H1 (cell line): ENCODE measurements at regions not wholly inside any gene's neighbourhood (a gene's known extent, or its start where the extent isn't known, plus 50 kb on each side); places are given as distances from the start of the nearest gene placed in this dataset.

Experiments
- GABPA ChIP-seq: IDR thresholded peaks from 2 replicates; pipeline ENCODE4 v1.6.1; 2011; ENCODE audit warnings: mild to moderate bottlenecking, low read length, moderate library complexity, borderline replicate concordance; ENCODE audit not compliant: insufficient read depth
- JUN ChIP-seq: IDR thresholded peaks from 2 replicates; pipeline ENCODE4 v1.6.1; 2011; ENCODE audit warnings: low read depth, mild to moderate bottlenecking, improper control_type of control experiment, low read length
- RFX5 ChIP-seq: IDR thresholded peaks from 2 replicates; pipeline ENCODE4 v1.6.1; 2011; ENCODE audit warnings: low read depth, low read length, improper control_type of control experiment, borderline replicate concordance
- RNF2 ChIP-seq: fragments of 200-900, 300-1000 bp; sonication (generic); IDR thresholded peaks from 2 replicates; pipeline ENCODE4 v1.7.1; 2016; ENCODE audit warnings: borderline replicate concordance, low read depth, mild to moderate bottlenecking, antibody characterized with exemption, low read length; ENCODE audit not compliant: poor library complexity, severe bottlenecking; ENCODE audit errors: missing control alignments
- SIN3A ChIP-seq, 2 experiments: IDR thresholded peaks in 1 of 2; conservative IDR thresholded peaks in 1 of 2; 2 replicates each; pipeline ENCODE4 v1.6.1; 2011 to 2012; ENCODE audit warnings: low read length in 2 of 2, improper control_type of control experiment in 1 of 2, low read depth in 1 of 2, mild to moderate bottlenecking in 1 of 2
- ZNF274 ChIP-seq: IDR thresholded peaks from 2 replicates; pipeline ENCODE4 v1.7.0; 2012; ENCODE audit warnings: low read length, borderline replicate concordance; ENCODE audit errors: extremely low read depth
- TF ChIP-seq, protein P1 (sequence below): fragments of 300-600 bp; sonication (generic); IDR thresholded peaks from 2 replicates; pipeline ENCODE4 v1.7.1; 2012; ENCODE audit warnings: low read length, moderate library complexity, mild to moderate bottlenecking, inconsistent platforms; ENCODE audit not compliant: insufficient replicate concordance
- TF ChIP-seq, protein P2 (sequence below): IDR thresholded peaks from 2 replicates; pipeline ENCODE4 v1.6.1; 2011; ENCODE audit warnings: low read length, improper control_type of control experiment

DNA sequence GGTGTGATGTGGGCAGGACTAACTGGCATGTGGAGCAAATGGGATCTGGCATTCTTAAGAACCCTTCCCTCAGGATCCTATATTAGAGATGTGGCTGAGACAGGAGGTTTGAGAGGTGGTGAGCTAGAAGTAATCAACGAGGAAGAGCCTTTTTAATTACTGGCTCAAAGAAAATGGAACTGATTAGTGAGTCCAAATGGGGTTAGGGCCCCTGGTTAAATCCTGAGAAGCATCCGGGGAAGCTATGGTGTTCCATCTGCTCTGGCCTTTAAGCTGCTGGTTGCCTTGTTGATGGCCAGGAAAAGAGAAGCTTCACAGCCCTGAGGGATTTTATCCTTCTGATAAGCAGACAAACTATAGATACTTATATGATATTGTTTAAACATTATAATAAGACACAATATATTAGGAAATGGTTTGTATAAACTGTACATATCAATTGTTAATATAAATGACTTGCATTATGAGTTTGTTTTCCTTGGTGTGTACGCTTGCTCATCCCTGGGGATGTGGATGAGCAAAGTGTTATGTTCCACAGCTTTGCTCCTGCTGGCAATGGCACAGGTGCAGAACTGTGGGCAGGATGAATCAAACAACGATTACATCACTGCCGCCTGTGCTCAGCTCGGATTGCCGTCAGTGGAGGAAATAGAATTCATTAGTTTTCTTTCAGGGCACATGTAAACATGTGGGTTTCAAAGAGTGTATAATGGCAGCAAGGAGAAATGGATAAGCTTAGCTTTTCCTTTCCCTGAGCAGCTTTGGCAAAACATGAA is 328.6 kb upstream of the ARX start (continued):
- TF ChIP-seq, protein P1, sequence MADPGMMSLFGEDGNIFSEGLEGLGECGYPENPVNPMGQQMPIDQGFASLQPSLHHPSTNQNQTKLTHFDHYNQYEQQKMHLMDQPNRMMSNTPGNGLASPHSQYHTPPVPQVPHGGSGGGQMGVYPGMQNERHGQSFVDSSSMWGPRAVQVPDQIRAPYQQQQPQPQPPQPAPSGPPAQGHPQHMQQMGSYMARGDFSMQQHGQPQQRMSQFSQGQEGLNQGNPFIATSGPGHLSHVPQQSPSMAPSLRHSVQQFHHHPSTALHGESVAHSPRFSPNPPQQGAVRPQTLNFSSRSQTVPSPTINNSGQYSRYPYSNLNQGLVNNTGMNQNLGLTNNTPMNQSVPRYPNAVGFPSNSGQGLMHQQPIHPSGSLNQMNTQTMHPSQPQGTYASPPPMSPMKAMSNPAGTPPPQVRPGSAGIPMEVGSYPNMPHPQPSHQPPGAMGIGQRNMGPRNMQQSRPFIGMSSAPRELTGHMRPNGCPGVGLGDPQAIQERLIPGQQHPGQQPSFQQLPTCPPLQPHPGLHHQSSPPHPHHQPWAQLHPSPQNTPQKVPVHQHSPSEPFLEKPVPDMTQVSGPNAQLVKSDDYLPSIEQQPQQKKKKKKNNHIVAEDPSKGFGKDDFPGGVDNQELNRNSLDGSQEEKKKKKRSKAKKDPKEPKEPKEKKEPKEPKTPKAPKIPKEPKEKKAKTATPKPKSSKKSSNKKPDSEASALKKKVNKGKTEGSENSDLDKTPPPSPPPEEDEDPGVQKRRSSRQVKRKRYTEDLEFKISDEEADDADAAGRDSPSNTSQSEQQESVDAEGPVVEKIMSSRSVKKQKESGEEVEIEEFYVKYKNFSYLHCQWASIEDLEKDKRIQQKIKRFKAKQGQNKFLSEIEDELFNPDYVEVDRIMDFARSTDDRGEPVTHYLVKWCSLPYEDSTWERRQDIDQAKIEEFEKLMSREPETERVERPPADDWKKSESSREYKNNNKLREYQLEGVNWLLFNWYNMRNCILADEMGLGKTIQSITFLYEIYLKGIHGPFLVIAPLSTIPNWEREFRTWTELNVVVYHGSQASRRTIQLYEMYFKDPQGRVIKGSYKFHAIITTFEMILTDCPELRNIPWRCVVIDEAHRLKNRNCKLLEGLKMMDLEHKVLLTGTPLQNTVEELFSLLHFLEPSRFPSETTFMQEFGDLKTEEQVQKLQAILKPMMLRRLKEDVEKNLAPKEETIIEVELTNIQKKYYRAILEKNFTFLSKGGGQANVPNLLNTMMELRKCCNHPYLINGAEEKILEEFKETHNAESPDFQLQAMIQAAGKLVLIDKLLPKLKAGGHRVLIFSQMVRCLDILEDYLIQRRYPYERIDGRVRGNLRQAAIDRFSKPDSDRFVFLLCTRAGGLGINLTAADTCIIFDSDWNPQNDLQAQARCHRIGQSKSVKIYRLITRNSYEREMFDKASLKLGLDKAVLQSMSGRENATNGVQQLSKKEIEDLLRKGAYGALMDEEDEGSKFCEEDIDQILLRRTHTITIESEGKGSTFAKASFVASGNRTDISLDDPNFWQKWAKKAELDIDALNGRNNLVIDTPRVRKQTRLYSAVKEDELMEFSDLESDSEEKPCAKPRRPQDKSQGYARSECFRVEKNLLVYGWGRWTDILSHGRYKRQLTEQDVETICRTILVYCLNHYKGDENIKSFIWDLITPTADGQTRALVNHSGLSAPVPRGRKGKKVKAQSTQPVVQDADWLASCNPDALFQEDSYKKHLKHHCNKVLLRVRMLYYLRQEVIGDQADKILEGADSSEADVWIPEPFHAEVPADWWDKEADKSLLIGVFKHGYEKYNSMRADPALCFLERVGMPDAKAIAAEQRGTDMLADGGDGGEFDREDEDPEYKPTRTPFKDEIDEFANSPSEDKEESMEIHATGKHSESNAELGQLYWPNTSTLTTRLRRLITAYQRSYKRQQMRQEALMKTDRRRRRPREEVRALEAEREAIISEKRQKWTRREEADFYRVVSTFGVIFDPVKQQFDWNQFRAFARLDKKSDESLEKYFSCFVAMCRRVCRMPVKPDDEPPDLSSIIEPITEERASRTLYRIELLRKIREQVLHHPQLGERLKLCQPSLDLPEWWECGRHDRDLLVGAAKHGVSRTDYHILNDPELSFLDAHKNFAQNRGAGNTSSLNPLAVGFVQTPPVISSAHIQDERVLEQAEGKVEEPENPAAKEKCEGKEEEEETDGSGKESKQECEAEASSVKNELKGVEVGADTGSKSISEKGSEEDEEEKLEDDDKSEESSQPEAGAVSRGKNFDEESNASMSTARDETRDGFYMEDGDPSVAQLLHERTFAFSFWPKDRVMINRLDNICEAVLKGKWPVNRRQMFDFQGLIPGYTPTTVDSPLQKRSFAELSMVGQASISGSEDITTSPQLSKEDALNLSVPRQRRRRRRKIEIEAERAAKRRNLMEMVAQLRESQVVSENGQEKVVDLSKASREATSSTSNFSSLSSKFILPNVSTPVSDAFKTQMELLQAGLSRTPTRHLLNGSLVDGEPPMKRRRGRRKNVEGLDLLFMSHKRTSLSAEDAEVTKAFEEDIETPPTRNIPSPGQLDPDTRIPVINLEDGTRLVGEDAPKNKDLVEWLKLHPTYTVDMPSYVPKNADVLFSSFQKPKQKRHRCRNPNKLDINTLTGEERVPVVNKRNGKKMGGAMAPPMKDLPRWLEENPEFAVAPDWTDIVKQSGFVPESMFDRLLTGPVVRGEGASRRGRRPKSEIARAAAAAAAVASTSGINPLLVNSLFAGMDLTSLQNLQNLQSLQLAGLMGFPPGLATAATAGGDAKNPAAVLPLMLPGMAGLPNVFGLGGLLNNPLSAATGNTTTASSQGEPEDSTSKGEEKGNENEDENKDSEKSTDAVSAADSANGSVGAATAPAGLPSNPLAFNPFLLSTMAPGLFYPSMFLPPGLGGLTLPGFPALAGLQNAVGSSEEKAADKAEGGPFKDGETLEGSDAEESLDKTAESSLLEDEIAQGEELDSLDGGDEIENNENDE, result no peak
- no peak for TF ChIP-seq SIN3A (conservative IDR thresholded peaks at IDR 0.05 in 1 of 2, IDR thresholded peaks at IDR 0.05 in 1 of 2; ENCODE audit: low read depth in 1 of 2, low read length in 2 of 2)
- no peak for TF ChIP-seq JUN
- no peak for TF ChIP-seq RNF2
- TF ChIP-seq GABPA, result no peak
- TF ChIP-seq, protein P2, sequence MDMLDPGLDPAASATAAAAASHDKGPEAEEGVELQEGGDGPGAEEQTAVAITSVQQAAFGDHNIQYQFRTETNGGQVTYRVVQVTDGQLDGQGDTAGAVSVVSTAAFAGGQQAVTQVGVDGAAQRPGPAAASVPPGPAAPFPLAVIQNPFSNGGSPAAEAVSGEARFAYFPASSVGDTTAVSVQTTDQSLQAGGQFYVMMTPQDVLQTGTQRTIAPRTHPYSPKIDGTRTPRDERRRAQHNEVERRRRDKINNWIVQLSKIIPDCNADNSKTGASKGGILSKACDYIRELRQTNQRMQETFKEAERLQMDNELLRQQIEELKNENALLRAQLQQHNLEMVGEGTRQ, result no peak
- TF ChIP-seq RFX5, result no peak
- TF ChIP-seq ZNF274, result no peak
